ENCODE measurements at regions not wholly inside any gene's neighbourhood (a gene's known extent, or its start where the extent isn't known, plus 50 kb on each side); places are given as distances from the start of the nearest gene placed in this dataset.
"Not testable (repeated sequence)": the region's sequence is repeated elsewhere in the genome, so short reads cannot be mapped to it uniquely, and the experiment has no call there.

DNA sequence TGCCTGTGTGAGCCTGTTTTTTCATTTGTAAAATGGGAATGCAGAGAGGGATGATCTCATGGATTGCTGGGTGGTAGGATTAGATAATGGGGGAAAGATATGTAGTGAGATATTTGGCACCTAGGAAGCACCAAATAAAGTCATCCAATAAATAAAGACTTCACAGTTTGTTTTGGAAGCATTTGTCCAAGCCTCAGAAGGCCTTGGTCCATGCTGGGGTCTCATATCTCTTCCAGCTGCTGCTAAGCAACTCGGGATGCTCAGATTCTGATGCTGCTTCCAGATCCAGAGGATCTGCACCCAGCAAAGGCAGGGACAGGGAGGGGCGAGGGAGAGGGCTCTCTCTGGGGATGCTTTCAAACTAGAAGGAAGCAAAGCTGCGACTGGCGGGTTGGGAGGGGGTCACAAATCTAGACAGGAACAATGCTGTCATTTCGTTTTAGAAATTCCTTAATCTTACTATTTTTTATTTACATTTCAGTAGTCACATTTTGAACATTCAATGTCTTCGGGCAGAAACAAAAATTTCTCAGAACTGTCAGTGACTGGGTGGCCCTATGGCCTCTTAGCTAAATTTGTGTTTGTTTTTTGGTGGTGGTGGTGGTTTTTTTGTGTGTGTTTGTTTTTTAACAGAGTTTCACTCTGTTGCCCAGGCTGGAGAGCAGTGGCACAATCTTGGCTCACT, 114.9 kb upstream of the CDH5 start:
- TF ChIP-seq, protein P1, sequence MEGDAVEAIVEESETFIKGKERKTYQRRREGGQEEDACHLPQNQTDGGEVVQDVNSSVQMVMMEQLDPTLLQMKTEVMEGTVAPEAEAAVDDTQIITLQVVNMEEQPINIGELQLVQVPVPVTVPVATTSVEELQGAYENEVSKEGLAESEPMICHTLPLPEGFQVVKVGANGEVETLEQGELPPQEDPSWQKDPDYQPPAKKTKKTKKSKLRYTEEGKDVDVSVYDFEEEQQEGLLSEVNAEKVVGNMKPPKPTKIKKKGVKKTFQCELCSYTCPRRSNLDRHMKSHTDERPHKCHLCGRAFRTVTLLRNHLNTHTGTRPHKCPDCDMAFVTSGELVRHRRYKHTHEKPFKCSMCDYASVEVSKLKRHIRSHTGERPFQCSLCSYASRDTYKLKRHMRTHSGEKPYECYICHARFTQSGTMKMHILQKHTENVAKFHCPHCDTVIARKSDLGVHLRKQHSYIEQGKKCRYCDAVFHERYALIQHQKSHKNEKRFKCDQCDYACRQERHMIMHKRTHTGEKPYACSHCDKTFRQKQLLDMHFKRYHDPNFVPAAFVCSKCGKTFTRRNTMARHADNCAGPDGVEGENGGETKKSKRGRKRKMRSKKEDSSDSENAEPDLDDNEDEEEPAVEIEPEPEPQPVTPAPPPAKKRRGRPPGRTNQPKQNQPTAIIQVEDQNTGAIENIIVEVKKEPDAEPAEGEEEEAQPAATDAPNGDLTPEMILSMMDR (IDR thresholded peaks at IDR 0.05; ENCODE audit: low read depth, low read length, missing control alignments): no peak
- no peak overlapping the region for H3K4me3 ChIP-seq (ENCODE audit: low read depth, low read length)
- in situ Hi-C loops (cut with HindIII; ENCODE audit: low sequenced_read_pairs): loop anchor here (25.0 kb wide), 1 partner anchor 1139 kb away; the partner anchor contains the start of gene CDH11
- DNase-seq (ENCODE audit: low read depth): no peak

DNA sequence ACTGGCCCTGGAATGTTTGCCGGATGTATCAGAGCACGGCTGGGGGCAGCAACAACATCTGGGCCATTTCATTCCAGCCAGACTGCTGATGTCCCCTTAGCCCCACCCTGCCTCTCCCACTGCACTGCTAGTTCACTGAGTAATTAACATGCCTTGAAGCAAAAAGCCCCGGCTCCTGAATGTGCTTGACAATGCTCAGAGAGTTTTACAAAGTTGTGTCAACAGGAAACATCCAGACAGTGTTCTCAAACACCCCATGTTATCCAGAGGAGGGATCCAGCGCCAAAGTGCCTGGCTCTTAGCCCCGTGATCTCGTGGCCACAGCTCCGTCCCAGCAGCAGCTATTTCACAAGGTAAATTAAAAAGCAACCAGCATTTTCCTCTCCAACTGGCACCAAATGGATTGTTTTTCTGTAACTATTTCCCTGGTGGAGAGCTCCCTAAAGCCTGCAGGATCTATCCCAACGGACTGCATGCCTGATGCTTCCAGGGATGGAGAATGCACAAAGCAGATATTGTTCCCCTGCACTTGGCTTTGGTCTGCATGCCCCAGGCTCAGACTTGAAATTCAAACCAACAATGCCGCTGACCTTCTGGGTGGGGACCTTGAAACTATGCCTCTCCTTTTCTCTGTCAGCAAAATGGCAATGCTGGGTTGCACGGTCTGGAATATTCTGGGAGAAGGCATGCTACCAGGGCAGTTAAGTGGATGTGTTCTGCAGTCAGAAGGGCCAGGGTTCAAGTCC, 115.6 kb upstream of the CDH5 start:
- DNase-seq (ENCODE audit: low read depth): no peak
- H3K4me3 ChIP-seq (ENCODE audit: low read depth, low read length): no peak overlapping the region
- in situ Hi-C loops (cut with HindIII; ENCODE audit: low sequenced_read_pairs): loop anchor here (25.0 kb wide), 1 partner anchor 1139 kb away; the partner anchor contains the start of gene CDH11
- TF ChIP-seq, protein P1 (IDR thresholded peaks at IDR 0.05; ENCODE audit: low read depth, low read length, missing control alignments): no peak

DNA sequence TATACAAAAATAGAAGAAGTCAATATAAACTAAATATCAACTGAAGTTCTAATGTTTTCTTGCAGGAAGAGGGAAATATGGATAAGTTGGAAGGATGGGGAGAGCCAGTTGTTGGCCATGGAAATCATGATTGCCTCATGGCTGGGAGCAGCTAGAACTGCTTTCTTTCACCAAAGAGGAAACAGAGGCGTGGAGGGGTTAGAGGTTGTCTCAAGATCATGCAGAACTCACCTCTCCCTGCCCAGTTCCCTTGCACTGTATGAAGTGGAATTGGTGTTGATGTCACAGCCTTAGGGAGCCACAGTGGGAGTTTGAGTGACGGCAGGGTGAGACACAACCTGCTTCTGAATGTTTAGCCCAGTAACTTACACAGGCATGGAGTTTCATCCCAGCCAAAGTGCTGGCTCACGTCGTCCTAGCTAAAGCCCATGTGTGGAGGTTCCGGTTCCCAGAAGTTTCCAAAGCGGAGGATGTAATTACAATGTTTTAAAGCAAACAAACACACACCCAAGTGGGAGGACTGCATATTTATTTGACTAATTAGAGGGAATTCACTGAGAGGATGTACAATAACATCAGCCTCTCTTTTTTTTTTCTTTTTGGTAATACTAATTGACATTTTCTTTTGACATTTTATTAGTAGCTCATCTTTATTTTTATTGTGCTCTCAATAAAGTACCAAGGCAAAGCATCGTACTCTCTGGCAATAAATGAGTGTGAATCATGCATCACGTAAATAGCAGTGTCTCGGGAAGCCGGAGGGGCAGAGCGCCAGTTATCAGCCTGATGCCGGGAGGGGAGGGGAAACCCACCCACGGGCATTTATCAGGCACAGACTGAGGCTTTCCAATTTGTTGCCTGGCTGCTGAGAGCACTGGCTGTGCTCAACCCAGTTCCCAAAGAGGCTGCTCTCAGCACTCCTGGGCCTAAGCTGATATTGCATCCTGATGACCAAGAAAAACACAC, 118.7 kb upstream of the CDH5 start:
- TF ChIP-seq, protein P1 (IDR thresholded peaks at IDR 0.05; ENCODE audit: low read depth, low read length, missing control alignments): no peak
- in situ Hi-C loops (cut with HindIII; ENCODE audit: low sequenced_read_pairs): no loop called here
- H3K4me3 ChIP-seq (ENCODE audit: low read depth, low read length): no peak overlapping the region
- no peak for DNase-seq (ENCODE audit: low read depth)

DNA sequence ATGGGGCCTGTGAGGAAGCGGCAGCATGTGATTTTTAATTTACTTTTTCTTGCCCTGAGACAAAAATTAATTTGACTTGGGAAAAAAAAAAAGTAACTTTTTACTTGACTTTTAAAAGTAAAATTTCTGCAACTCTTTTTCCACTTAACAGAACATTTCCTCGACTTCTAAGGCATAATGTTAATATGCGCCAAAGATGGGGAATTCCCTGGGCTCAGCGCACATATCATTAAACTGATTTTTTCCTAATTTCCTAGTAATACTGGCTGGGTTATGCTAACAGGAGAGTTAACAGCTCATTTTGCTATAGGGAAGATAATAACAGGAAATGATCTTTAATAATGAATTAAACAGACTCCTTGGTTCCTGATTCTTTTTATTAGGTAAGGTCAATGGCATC, 120.6 kb upstream of the CDH5 start:
- in situ Hi-C loops (cut with HindIII; ENCODE audit: low sequenced_read_pairs): no loop called here
- no peak for DNase-seq (ENCODE audit: low read depth)
- no peak overlapping the region for H3K4me3 ChIP-seq (ENCODE audit: low read depth, low read length)
- TF ChIP-seq, protein P1 (IDR thresholded peaks at IDR 0.05; ENCODE audit: low read depth, low read length, missing control alignments): no peak

DNA sequence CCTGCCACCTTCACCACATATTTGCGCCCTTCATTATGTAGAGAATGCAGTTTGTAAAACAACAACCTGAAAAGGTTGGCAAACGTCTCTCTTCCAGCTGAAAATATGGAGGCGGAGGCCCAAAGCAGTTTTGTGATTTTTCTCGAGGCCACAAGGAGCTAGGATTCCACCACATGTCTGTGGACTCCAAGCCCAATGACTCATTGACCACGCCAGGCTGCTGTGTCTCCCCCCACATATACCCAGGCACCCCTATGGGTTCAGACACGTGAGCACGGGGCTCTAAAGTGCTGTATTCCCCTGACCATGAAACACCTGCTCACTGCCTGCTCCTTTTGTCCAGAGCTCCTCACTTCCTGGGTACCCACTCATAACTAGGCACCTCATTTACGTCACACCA, 121.4 kb upstream of the CDH5 start:
- in situ Hi-C loops (cut with HindIII; ENCODE audit: low sequenced_read_pairs): no loop called here
- DNase-seq (ENCODE audit: low read depth): no peak
- no peak overlapping the region for H3K4me3 ChIP-seq (ENCODE audit: low read depth, low read length)
- TF ChIP-seq, protein P1 (IDR thresholded peaks at IDR 0.05; ENCODE audit: low read depth, low read length, missing control alignments): no peak

DNA sequence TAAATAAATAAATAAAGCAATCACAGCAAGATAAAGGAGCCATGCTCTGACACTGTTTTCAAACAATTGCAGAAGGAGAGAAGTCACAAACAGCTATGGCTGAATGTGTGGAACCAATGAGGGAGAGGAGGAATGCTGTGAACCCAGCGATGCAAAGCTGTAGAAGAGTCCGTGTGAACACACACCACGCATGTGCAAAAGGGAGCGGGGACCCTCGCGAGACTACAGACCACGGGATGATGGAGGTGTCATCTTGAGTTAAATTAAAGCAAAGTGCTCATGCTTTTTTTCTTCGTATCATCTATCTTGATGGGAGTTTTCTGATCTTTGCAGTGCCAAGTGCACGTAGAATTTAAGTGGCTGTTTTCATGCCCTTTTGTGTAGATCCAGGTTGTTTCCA, 123.8 kb upstream of the CDH5 start:
- TF ChIP-seq, protein P1 (IDR thresholded peaks at IDR 0.05; ENCODE audit: low read depth, low read length, missing control alignments): no peak
- no peak for DNase-seq (ENCODE audit: low read depth)
- no peak overlapping the region for H3K4me3 ChIP-seq (ENCODE audit: low read depth, low read length)
- in situ Hi-C loops (cut with HindIII; ENCODE audit: low sequenced_read_pairs): no loop called here

DNA sequence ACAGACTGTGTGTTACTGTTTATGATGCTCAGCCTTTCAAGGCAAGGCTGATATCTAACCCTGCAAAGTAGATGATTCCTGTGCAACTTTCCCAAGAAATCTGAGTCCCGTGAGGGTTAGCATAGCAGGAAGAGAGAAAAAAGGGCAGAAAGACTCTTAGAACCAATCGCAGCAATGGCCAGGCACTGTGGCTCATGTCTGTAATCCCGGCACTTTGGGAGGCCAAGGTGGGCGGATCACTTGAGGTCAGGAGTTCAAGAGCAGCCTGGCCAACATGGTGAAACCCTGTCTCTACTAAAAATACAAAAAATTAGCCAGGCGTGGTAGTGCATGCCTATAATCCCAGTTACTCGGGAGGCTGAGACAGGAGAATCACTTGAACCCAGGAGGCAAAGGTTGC, 124.3 kb upstream of the CDH5 start:
- H3K4me3 ChIP-seq (ENCODE audit: low read depth, low read length); in situ Hi-C loops (cut with HindIII; ENCODE audit: low sequenced_read_pairs); DNase-seq (ENCODE audit: low read depth): not testable (repeated sequence)

Data from astrocyte of the cerebellum (primary cell).